HG03378 (cell line): ENCODE measurements at regions not wholly inside any gene's neighbourhood (a gene's known extent, or its start where the extent isn't known, plus 50 kb on each side); places are given as distances from the start of the nearest gene placed in this dataset.
"Not testable (repeated sequence)": the region's sequence is repeated elsewhere in the genome, so short reads cannot be mapped to it uniquely, and the experiment has no call there.

ENCODE experiments used
- ATAC-seq: cut with Tn5 transposase; IDR thresholded peaks from one replicate; pipeline ENCODE4 v1.9.1; 2021; ENCODE audit warnings: mild to moderate bottlenecking, moderate library complexity; ENCODE audit not compliant: unreplicated experiment

- ATAC-seq: no peak
Observed at GRCh38 chr5:166781737-166782136, 1509.7 kb upstream of the WWC1 start.

GRCh38 chr5:166784545-166785078, 1506.8 kb upstream of the WWC1 start:
- no peak for ATAC-seq

DNA sequence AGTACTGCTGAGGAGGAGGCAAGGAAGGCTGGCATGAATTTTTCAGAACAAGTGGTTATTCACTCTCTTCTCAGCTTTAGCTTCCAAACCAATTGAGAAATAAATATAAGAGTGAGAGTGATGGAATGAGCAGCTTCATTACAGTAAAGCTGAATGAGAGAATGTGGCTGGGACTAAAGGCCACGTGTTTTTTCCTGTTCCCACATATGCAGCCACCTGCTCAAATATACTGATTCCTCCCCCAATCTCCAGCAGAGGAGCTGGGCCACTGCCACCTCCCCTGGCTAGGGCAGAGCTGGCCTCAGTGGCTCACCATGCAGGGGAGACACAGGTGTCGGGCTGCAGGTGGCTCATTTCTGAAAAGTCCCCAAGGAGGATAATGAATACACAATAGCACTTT, 1505.3 kb upstream of the WWC1 start:
- ATAC-seq: no peak

DNA sequence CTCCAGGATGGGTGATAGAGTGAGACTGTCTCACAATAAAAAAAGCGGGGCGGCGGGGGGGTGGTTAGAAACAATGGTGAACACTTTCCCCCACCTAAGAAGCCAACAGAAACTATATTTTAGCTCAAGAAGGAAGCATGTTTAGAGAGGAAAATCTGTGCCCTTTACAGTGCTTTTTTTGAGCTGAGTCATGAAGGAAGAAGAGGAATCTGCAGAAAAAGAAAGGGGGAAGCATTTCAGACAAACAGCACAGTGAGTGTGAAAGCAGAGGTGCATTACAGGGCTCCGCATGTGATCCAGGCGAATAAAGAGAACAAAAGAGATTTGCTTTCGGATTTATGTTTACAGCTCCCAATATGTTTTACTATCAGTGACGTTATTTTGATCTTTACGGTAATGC, 1504.6 kb upstream of the WWC1 start:
- no peak for ATAC-seq

GRCh38 chr5:166788050-166788449, 1503.4 kb upstream of the WWC1 start:
- ATAC-seq: no peak

GRCh38 chr5:166795756-166796155, 1495.7 kb upstream of the WWC1 start:
- ATAC-seq: no peak

DNA sequence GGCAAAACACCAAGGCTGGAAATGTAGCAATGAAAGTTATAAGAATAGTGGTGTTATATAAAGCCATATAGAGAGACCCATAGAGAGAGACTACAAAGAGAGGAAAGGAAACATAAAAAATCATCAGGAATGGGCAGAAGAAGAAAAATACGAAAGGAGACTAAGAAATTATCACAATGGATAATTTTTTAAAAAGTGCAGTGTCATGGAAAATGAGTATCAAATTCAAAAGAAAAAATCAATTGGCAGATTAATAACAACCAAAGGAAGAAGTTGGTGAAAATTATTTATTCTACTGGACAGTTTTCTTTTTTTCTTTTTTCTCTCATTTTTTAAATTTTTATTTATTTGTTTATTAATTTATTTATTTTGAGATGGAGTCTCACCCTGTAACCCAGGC, 1488.4 kb upstream of the WWC1 start:
- no peak for ATAC-seq

- ATAC-seq: not testable (repeated sequence)
Observed at GRCh38 chr5:166804223-166804622, 1487.2 kb upstream of the WWC1 start.

- not testable (repeated sequence) for ATAC-seq
Observed at GRCh38 chr5:166804693-166805092, 1486.8 kb upstream of the WWC1 start.

- not testable (repeated sequence) for ATAC-seq
Observed at GRCh38 chr5:166810093-166810658, 1481.3 kb upstream of the WWC1 start.

DNA sequence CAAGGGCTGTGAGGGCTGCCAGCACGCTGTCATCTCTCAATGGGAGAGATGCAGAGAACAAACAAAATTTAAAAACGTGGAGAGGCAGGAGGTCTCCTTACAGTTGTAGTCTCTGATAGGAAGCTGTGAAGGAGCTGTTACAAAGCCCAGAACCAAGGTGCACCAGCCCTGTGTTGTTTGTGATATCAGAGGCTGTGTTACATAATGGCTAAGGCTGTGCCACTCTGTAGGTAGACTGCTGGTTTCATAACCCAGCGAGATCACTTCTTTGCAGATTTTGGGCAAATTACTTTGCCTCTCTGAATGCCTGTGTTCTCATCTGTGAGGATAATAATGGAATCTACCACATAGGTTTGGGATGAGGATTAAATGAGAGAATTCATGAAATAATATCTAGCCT, 1480.7 kb upstream of the WWC1 start:
- no peak for ATAC-seq

DNA sequence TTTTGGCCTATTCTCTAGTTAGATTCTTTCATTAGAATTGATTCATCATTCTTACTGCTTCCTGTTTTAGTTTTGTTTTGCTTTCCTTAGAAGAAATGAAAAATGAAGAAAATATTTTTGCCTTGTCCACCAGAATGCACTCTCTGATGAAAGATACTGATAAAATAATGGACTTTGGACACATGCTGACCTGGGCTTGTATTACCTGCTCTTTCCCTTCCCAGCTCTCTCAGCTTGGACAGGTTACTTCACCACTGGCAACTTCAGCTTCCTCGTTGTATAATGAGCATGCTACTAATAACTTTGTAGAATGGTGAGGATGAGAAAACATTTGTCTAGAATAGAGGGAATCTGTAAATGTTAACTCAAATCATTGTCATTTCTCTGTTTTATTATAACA, 1468.1 kb upstream of the WWC1 start:
- ATAC-seq: no peak

DNA sequence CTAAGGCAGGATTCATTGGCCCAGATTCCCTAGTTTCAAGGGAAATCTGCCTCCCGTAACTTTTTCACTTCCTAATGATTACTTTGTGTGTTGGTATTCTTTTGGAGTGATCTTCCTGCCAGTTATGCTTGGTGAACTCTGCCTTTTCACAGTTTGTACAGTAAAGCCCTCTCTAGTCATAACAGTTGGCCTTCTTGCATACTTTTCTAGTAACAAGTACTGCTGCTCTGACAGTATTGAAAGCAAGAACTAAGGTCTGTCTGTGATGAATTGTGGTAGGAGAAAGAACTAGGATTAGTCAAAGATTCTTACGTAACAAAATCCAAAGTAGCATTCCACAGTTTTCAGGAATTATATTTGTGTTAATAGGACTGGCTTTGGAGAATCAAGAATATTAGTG, 1457.2 kb upstream of the WWC1 start:
- ATAC-seq: no peak

- no peak for ATAC-seq
Observed at GRCh38 chr5:166845044-166845443, 1446.4 kb upstream of the WWC1 start.

GRCh38 chr5:166856791-166857190, 1434.7 kb upstream of the WWC1 start:
- ATAC-seq: no peak

DNA sequence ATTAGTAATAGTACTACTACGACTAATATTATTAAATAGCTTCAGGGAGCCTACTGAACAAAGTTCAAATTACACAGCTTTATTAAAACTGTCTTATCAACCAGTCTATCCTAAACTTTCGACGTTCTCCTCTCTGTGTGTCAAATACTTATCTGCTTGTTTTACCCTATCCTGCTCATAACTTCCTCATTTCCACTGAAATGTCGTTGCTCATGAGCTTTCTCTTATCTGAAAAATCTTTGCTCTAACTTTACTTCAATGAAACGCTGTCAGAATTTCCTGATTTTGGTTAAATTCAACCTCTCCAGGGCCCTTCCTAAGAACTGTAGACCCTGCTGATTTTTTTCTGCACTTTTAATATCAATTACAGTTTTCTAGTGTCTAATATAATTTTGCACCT, 1431.0 kb upstream of the WWC1 start:
- no peak for ATAC-seq

DNA sequence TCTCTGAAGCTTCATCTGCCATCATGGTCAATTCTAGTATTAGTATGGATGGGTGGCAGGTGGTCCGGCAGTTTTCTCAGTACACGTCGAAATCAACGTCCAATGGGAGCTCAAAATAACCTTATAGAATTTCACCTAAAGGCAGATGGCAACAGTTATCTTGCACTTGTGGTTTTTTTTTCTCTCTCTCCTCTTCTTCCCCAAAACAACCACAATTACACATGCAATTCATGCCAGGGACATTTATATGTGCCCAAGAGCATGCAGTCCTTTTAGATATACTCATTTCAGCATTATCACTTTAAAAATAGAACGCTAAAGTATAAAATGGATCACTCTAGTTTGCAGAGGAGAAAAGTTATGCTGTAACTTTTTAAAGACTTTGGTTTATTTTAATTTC, 1428.9 kb upstream of the WWC1 start:
- ATAC-seq: no peak

DNA sequence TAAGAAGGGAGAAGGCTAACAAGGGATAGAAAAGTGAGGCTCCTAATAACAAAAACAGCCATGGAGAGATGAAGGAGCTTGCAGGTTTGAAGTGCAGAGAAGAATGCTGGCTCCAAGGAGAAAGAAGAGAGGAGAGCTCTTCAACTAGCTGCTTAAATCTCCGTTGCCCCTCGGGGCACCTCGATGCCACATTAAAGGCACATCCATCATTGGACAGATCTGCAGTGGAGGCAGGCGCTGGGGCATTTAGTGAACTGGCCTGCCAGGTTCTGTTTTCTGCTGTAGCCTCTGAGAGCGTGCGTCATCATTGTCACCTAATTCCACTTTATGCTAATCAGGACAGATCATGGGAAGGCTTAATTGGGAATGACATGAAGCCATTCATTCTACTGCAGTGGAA, 1426.2 kb upstream of the WWC1 start:
- ATAC-seq: no peak

DNA sequence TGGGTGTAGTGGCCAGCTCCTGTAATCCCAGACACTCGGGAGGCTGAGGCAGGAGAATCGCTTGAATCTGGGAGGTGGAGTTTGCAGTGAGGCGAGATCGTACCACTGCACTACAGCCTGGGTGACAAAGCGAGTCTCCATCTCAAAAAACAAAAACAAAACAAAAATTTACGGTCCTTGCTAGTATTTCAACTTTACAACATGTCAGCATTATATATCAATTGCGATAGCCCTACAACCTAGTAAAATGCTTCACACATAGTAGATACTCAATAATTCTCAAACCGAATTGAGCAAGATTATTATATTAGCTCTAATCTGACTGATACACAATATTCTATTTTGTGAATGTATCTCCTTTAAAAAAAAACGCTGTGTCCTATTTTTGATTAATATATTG, 1411.0 kb upstream of the WWC1 start:
- no peak for ATAC-seq

DNA sequence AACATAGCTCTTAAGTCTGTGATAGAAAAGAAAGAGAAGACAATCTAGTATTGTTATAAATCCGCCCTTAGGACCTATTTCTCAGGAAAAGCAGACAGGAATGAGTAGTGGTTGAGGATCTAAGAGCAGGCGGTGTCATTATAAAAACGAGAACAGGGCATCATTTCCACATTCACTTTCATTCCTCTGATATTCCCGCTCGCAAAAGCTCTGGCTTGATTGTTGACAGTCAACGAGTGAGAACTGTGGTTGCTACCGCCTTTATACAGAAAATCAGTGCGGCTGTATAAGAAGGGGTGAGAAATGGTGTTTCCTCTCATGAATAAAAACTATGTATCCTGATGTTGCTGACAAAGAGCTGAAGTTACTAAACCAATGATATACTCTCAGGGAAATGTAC, 1409.6 kb upstream of the WWC1 start:
- ATAC-seq: no peak

DNA sequence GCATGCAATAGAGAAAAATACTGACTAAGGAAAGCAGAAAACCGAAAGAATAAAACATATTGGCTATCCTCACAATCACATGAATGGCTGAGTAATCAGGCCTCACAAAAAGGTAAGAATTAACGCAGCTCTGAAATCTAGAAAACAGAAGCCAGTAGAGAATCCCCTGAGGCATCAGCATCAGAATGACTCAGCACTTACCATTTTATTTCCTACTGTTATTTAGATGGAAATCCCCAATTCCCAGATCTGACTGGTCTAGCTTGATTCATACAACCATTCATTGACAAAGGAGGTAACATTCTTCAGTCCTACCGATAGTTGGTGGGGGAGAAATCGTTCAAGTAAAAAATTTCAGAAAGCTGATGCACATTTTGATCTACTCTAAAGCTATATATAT, 1408.4 kb upstream of the WWC1 start:
- no peak for ATAC-seq

DNA sequence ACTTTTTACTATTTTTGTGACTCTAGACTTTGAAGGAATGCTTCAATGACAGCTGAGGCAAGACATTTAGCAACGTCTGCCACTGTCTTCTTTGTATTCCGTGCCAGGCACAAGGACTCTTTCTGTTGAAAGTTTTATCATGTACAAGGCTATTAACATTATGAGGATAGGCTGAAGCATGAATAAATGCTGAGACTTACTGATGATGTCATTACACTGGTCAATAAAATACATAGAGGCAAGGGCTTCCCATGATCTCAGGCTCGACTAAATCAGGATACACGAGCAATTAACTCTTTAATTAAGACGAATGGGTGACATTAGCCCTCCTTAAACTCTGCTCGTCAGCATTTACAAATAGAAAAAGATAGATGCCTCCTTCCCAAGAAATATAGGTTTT, 1393.3 kb upstream of the WWC1 start:
- no peak for ATAC-seq

DNA sequence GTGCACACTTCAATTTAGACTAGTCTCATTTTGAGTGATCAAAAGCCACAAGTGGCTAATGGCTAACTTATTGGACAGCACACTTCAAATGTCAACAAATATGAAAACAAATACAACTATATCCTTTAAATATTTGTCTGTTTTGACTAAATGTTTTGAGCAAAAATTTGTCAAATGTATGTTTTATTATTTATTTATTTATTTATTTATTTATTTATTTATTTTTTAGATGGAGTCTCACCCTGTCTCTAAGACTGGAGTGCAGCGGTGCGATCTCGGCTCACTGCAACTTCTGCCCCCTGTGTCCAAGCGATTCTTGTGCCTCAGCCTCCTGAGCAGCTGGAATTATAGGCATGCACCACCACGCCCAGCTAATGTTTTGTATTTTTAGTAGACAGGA, 1392.1 kb upstream of the WWC1 start:
- ATAC-seq: no peak
